HepG2 (cell line): ENCODE measurements at regions not wholly inside any gene's neighbourhood (a gene's known extent, or its start where the extent isn't known, plus 50 kb on each side); places are given as distances from the start of the nearest gene placed in this dataset.

ENCODE experiments used
- ATAC-seq: fragments of 200-7000 bp; cut with Tn5 transposase; 3 replicates; pipeline ENCODE4 v1.9.1; 2020; ENCODE audit warnings: mild to moderate bottlenecking, moderate library complexity
- BruUV-seq: library from RNA; stranded (reverse); fragments of 400-500 nt; replicated peaks from 2 replicates; lab custom pipeline; 2021; lab: Mats Ljungman, UMichigan
- CTCF ChIA-PET: fragments of 300-600 bp; formaldehyde crosslinking; extraction: SDS; loops from one replicate; lab custom pipeline; 2021; ENCODE audit warnings: low total read pairs, inconsistent platforms, low intra/inter-chr PET ratio; lab: Yijun Ruan, JAX
- POLR2A ChIA-PET: fragments of 350-600 bp; sonication (Branson Sonifier 250); formaldehyde crosslinking; loops from one replicate; lab custom pipeline; 2020; ENCODE audit warnings: antibody characterized with exemption, inconsistent platforms; lab: Yijun Ruan, JAX
- DNase-seq: peaks from one replicate; pipeline ENCODE4 v3.0.0-alpha.2; 2015; ENCODE audit warnings: low spot score
- FAIRE-seq: peaks from 3 replicates; lab custom pipeline; 2011; peaks lifted over from hg19 to GRCh38; lab: Jason Lieb, UNC
- H2AFZ ChIP-seq: one replicate; pipeline ENCODE4 v1.6.1; 2011; ENCODE audit warnings: low read length, inconsistent platforms
- H3K27ac ChIP-seq: fragments of 300-600 bp; 3 replicates; pipeline ENCODE4 v1.8.0; 2011; ENCODE audit warnings: mixed run types, mild to moderate bottlenecking, mixed read lengths, low read length, inconsistent platforms; ENCODE audit not compliant: insufficient read depth; ENCODE audit errors: extremely low read length
- H3K27me3 ChIP-seq, 2 experiments: fragments of 200-600 bp in 1 of 2; 2 replicates in 1 of 2; 3 replicates in 1 of 2; pipeline versions ENCODE4 v1.6.0 to v1.8.0; 2011; ENCODE audit warnings: low read length in 2 of 2, mild to moderate bottlenecking in 2 of 2, moderate library complexity in 2 of 2, inconsistent platforms in 1 of 2; ENCODE audit not compliant: insufficient read depth in 2 of 2, control insufficient read depth in 1 of 2
- H3K36me3 ChIP-seq, 2 experiments: fragments of 200-600 bp in 1 of 2; replicated peaks in 1 of 2; 2 replicates in 1 of 2; 3 replicates in 1 of 2; pipeline versions ENCODE4 v1.5.1 to v1.8.0; 2011; ENCODE audit warnings: low read length in 2 of 2, inconsistent platforms in 1 of 2; ENCODE audit not compliant: insufficient read depth in 2 of 2, control insufficient read depth in 1 of 2
- H3K4me1 ChIP-seq: 2 replicates; pipeline ENCODE4 v1.5.1; 2012; ENCODE audit warnings: low read length, inconsistent platforms; ENCODE audit not compliant: insufficient read depth
- H3K4me2 ChIP-seq: 2 replicates; pipeline ENCODE4 v1.6.0; 2011; ENCODE audit warnings: low read depth, low read length, inconsistent platforms
- H3K4me3 ChIP-seq, 3 experiments: fragments of 200-600 bp in 1 of 3; sonication (generic), shearing (Covaris generic) in 1 of 3; replicated peaks in 1 of 3; 2 replicates each; pipeline ENCODE4 v1.5.1; 2011 to 2016; ENCODE audit warnings: low read length in 3 of 3, inconsistent platforms in 2 of 3, low read depth in 2 of 3, mild to moderate bottlenecking in 2 of 3, control low read depth in 1 of 3, mixed read lengths in 1 of 3; ENCODE audit not compliant: insufficient read depth in 1 of 3
- H3K79me2 ChIP-seq: one replicate; pipeline ENCODE4 v1.6.1; 2011; ENCODE audit warnings: low read length, inconsistent platforms; ENCODE audit not compliant: insufficient read depth
- H3K9ac ChIP-seq: 2 replicates; pipeline ENCODE4 v1.6.0; 2011; ENCODE audit warnings: mild to moderate bottlenecking, low read depth, low read length, inconsistent platforms; ENCODE audit not compliant: insufficient read depth
- H3K9me3 ChIP-seq: 2 replicates; pipeline ENCODE4 v1.5.1; 2012; ENCODE audit warnings: mild to moderate bottlenecking, low read length
- H4K20me1 ChIP-seq: 2 replicates; pipeline ENCODE4 v1.6.0; 2011; ENCODE audit warnings: inconsistent platforms, mild to moderate bottlenecking, low read length, moderate library complexity; ENCODE audit not compliant: insufficient read depth
- AGO1 ChIP-seq: fragments of 200-400 bp; formaldehyde crosslinking; IDR thresholded peaks from 2 replicates; pipeline ENCODE4 v1.6.1; 2017; ENCODE audit warnings: mild to moderate bottlenecking, low read depth, low read length, moderate library complexity; ENCODE audit not compliant: poor library complexity, severe bottlenecking
- JARID2 ChIP-seq: sonication (generic); formaldehyde crosslinking; IDR thresholded peaks from 2 replicates; pipeline ENCODE4 v1.8.1; 2023; ENCODE audit warnings: missing genetic modification reagents, inconsistent platforms; ENCODE audit not compliant: insufficient replicate concordance
- PLRG1 ChIP-seq: fragments of 450-650 bp; conservative IDR thresholded peaks from 2 replicates; pipeline ENCODE4 v1.6.1; 2016
- RBM22 ChIP-seq: fragments of 200-400 bp; formaldehyde crosslinking; optimal IDR thresholded peaks from 2 replicates; pipeline ENCODE3; 2017; ENCODE audit warnings: mild to moderate bottlenecking, low read length, moderate library complexity
- SIX4 ChIP-seq: sonication (generic); formaldehyde crosslinking; IDR thresholded peaks from 2 replicates; pipeline ENCODE4 v1.4.0; 2020; ENCODE audit warnings: missing genetic modification reagents
- TCF7 ChIP-seq: sonication (generic); IDR thresholded peaks from 2 replicates; pipeline ENCODE4 v1.6.1; 2016; ENCODE audit warnings: antibody characterized with exemption, low read depth
- ZNF260 ChIP-seq: sonication (generic); formaldehyde crosslinking; IDR thresholded peaks from 2 replicates; pipeline ENCODE4 v1.4.0; 2020; ENCODE audit warnings: missing genetic modification reagents, low read depth, mild to moderate bottlenecking, borderline replicate concordance
- ZNF597 ChIP-seq: sonication (generic); formaldehyde crosslinking; IDR thresholded peaks from 2 replicates; pipeline ENCODE4 v1.5.0; 2020; ENCODE audit warnings: missing genetic modification reagents
- ZSCAN30 ChIP-seq: sonication (generic); formaldehyde crosslinking; IDR thresholded peaks from 2 replicates; pipeline ENCODE4 v1.5.0; 2020; ENCODE audit warnings: mild to moderate bottlenecking, missing genetic modification reagents
- WGBS: methylation state at CpG from one replicate; pipeline ENCODE4 v1.1.6; 2017; ENCODE audit warnings: low lambda C conversion rate; 5-methylcytosine and 5-hydroxymethylcytosine counted together
- in situ Hi-C: cut with HindIII; loops from 2 replicates; pipeline ENCODE4 v1.10.0; 2017; ENCODE audit warnings: low pct_unique_long_range_greater_than_20kb; ENCODE audit not compliant: extremely low pct_ligation_motif_present
- intact Hi-C: fragments of 100-400 bp; cut with micrococcal nuclease; formaldehyde crosslinking; loops from one replicate; pipeline ENCODE4 v1.10.0; 2022; ENCODE audit not compliant: unreplicated experiment
- TF ChIP-seq, protein P1 (sequence below): sonication (generic); formaldehyde crosslinking; IDR thresholded peaks from 2 replicates; pipeline ENCODE4 v1.5.0; 2020; ENCODE audit warnings: mild to moderate bottlenecking, missing genetic modification reagents
- TF ChIP-seq, protein P2 (sequence below): sonication (generic); formaldehyde crosslinking; IDR thresholded peaks from 2 replicates; pipeline ENCODE4 v1.4.0; 2020; ENCODE audit warnings: missing genetic modification reagents

- TF ChIP-seq ZNF260 (CRISPR knock-in tag) (no peak), ZSCAN30 (CRISPR knock-in tag) (no peak)
- TF ChIP-seq, protein P1, sequence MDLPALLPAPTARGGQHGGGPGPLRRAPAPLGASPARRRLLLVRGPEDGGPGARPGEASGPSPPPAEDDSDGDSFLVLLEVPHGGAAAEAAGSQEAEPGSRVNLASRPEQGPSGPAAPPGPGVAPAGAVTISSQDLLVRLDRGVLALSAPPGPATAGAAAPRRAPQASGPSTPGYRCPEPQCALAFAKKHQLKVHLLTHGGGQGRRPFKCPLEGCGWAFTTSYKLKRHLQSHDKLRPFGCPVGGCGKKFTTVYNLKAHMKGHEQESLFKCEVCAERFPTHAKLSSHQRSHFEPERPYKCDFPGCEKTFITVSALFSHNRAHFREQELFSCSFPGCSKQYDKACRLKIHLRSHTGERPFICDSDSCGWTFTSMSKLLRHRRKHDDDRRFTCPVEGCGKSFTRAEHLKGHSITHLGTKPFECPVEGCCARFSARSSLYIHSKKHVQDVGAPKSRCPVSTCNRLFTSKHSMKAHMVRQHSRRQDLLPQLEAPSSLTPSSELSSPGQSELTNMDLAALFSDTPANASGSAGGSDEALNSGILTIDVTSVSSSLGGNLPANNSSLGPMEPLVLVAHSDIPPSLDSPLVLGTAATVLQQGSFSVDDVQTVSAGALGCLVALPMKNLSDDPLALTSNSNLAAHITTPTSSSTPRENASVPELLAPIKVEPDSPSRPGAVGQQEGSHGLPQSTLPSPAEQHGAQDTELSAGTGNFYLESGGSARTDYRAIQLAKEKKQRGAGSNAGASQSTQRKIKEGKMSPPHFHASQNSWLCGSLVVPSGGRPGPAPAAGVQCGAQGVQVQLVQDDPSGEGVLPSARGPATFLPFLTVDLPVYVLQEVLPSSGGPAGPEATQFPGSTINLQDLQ (CRISPR knock-in tag): no peak
- TF ChIP-seq, all 625 proteins: peak for 0
Observed at GRCh38 chr18:40366521-40366920, 1588.5 kb upstream of the PIK3C3 start (continued).

- DNase-seq (no peak), FAIRE-seq (no peak)
Observed at GRCh38 chr18:40365526-40365925, 1589.5 kb upstream of the PIK3C3 start.

More at GRCh38 chr18:40365526-40365925, 1589.5 kb upstream of the PIK3C3 start:
- TF ChIP-seq RBM22: no peak
- TF ChIP-seq SIX4: no peak
- TF ChIP-seq TCF7: no peak
- no peak for TF ChIP-seq JARID2
- TF ChIP-seq ZNF597 (CRISPR knock-in tag): no peak
- TF ChIP-seq PLRG1: no peak
- TF ChIP-seq AGO1: no peak
- TF ChIP-seq, protein P2, sequence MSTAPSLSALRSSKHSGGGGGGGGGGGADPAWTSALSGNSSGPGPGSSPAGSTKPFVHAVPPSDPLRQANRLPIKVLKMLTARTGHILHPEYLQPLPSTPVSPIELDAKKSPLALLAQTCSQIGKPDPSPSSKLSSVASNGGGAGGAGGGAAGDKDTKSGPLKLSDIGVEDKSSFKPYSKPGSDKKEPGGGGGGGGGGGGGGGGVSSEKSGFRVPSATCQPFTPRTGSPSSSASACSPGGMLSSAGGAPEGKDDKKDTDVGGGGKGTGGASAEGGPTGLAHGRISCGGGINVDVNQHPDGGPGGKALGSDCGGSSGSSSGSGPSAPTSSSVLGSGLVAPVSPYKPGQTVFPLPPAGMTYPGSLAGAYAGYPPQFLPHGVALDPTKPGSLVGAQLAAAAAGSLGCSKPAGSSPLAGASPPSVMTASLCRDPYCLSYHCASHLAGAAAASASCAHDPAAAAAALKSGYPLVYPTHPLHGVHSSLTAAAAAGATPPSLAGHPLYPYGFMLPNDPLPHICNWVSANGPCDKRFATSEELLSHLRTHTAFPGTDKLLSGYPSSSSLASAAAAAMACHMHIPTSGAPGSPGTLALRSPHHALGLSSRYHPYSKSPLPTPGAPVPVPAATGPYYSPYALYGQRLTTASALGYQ (CRISPR knock-in tag): no peak
- ATAC-seq: no peak
- no peaks in the 10 kb centered on the region for H3K4me1 ChIP-seq
- POLR2A ChIA-PET: no interaction called here
- BruUV-seq: no TSS peak
- H3K36me3 ChIP-seq: no peaks in the 10 kb centered on the region
- no peak overlapping the region for H2AFZ ChIP-seq
- intact Hi-C loops: no loop called here
- no peak overlapping the region for H3K4me2 ChIP-seq
- no peak overlapping the region for H3K9ac ChIP-seq
- no peak overlapping the region for H3K4me3 ChIP-seq
- 20% methylated on average over 5 of the region's 5 CpGs for WGBS
- CTCF ChIA-PET: no interaction called here
- no peaks in the 10 kb centered on the region for H3K79me2 ChIP-seq
- no peaks in the 10 kb centered on the region for H3K9me3 ChIP-seq
- no peaks in the 10 kb centered on the region for H3K27me3 ChIP-seq
- H3K27ac ChIP-seq: no peak overlapping the region
- in situ Hi-C loops: no loop called here
- H4K20me1 ChIP-seq: no peaks in the 10 kb centered on the region
